ENCODE measurements at regions not wholly inside any gene's neighbourhood (a gene's known extent, or its start where the extent isn't known, plus 50 kb on each side); places are given as distances from the start of the nearest gene placed in this dataset.
"Not testable (repeated sequence)": the region's sequence is repeated elsewhere in the genome, so short reads cannot be mapped to it uniquely, and the experiment has no call there.

DNA sequence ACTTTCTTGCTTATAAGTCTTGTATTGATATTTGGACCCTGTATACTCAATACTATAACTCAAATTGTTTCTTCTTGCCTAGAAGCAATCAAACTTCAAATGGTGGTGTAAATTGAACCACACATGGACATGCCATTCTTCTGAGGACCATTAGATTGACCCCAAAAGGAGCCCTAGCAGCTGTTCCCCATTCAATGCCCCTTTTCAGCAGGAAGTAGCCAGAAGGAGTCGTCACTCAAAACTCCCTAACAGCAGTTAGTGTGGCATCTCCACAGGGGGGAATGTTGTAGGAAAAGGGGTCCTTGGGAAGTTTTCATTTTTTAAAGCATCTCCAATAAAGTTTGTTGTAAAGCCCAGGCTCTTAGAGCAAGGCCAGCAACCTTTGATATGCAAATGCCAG, 81.7 kb upstream of the PRL start:
- H3K27me3 Mint-ChIP-seq; H3K4me3 Mint-ChIP-seq; H3K36me3 Mint-ChIP-seq (ENCODE audit: low read depth); H3K27ac Mint-ChIP-seq; ATAC-seq (ENCODE audit: poor library complexity); H3K9me3 Mint-ChIP-seq; H3K27me3 ChIP-seq (ENCODE audit: control insufficient read depth in 1 of 2, insufficient read depth in 2 of 2, low read length in 2 of 2); H3K36me3 ChIP-seq (ENCODE audit: insufficient read depth, low read length); H3K4me3 ChIP-seq (ENCODE audit: low read length); DNase-seq; intact Hi-C loops (cut with DNase I, micrococcal nuclease); H3K4me1 ChIP-seq (ENCODE audit: insufficient read depth, low read length); POLR2A ChIA-PET; H3K4me1 Mint-ChIP-seq (ENCODE audit: low read depth); H3K9me3 ChIP-seq (ENCODE audit: control insufficient read depth in 1 of 2, insufficient read depth in 1 of 2, low read length in 2 of 2); CTCF ChIA-PET; H3K27ac ChIP-seq (ENCODE audit: low read depth in 1 of 2, low read length in 2 of 2): not testable (repeated sequence)

DNA sequence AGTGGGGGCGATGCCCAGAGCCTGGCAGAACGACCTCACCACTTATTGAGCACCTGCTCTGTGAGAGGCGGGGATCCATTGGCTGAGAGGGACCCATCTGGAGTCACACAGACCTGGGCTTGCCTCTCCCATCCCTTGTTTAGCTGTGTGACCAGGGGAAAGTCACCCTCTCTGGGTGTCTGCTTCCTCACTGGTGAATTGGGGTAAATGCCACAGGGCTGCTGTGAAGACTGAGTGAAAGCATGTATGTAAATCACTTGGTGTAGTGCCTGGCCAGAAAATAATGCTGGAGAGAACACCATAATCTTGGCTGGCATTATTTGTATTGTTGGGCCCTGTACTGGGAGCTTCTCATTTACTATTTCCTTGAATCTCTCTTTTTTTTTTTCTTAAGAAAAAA, 83.4 kb upstream of the PRL start:
- Mint-ChIP-seq H3K36me3 (ENCODE audit: low read depth) (no peaks in the 10 kb centered on the region), H3K9me3 (peaks cover 4% of the 10 kb centered on the region), H3K4me1 (ENCODE audit: low read depth) (no peaks in the 10 kb centered on the region), H3K27me3 (no peaks in the 10 kb centered on the region), H3K4me3 (no peak overlapping the region), H3K27ac (no peak overlapping the region)
- ChIA-PET CTCF (no interaction called here), POLR2A (no interaction called here)
- no peaks in the 10 kb centered on the region for H3K27me3 ChIP-seq (ENCODE audit: control insufficient read depth in 1 of 2, insufficient read depth in 2 of 2, low read length in 2 of 2)
- DNase-seq (no peak), ATAC-seq (ENCODE audit: poor library complexity) (no peak)
- no peaks in the 10 kb centered on the region for H3K36me3 ChIP-seq (ENCODE audit: insufficient read depth, low read length)
- H3K27ac ChIP-seq (ENCODE audit: low read depth in 1 of 2, low read length in 2 of 2), result no peak overlapping the region
- H3K4me3 ChIP-seq (ENCODE audit: low read length), result no peak overlapping the region
- intact Hi-C loops (cut with DNase I, micrococcal nuclease), result no loop called here
- TF ChIP-seq, protein P1, sequence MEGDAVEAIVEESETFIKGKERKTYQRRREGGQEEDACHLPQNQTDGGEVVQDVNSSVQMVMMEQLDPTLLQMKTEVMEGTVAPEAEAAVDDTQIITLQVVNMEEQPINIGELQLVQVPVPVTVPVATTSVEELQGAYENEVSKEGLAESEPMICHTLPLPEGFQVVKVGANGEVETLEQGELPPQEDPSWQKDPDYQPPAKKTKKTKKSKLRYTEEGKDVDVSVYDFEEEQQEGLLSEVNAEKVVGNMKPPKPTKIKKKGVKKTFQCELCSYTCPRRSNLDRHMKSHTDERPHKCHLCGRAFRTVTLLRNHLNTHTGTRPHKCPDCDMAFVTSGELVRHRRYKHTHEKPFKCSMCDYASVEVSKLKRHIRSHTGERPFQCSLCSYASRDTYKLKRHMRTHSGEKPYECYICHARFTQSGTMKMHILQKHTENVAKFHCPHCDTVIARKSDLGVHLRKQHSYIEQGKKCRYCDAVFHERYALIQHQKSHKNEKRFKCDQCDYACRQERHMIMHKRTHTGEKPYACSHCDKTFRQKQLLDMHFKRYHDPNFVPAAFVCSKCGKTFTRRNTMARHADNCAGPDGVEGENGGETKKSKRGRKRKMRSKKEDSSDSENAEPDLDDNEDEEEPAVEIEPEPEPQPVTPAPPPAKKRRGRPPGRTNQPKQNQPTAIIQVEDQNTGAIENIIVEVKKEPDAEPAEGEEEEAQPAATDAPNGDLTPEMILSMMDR (IDR thresholded peaks at IDR 0.05), result no peak
- H3K4me1 ChIP-seq (ENCODE audit: insufficient read depth, low read length), result no peaks in the 10 kb centered on the region
- H3K9me3 ChIP-seq (ENCODE audit: control insufficient read depth in 1 of 2, insufficient read depth in 1 of 2, low read length in 2 of 2), result peaks cover 0 to 3% of the 10 kb centered on the region in 2 experiments

DNA sequence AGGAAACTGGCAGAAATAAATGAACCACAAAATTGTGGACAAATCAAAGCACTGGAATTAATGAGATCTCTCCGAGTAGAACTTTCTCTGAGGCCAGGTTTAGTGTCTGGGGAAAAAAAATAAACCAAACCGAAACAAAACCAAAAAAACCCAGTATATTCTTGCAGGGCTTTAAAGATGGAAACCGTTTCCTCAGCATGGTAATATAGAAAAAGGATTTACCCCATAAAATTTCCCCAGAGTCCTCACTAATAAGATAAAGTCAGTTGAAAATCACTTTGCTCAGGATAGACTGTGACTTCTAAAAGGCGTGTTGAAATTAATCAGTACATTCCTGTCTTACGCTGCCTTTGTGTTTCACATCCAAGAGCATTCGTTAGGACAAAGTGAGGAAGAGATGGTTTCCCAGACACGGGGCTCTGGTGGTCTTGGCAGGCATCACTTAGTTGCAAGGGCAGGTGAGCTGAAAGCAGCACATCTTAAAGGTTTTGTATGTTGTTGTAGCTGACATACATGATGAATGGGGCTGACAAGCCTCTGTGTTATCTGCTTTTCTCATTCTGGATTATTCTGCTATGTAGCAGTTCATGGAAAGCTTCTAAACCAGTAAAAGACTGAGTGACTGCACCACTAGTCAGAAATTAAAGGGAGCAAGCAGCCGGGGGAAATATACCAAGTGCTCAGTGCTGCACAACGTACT, 85.2 kb upstream of the PRL start:
- Mint-ChIP-seq H3K36me3 (ENCODE audit: low read depth) (no peaks in the 10 kb centered on the region), H3K4me1 (ENCODE audit: low read depth) (no peaks in the 10 kb centered on the region), H3K27ac (no peak overlapping the region), H3K9me3 (peaks cover under 1% of the 10 kb centered on the region), H3K4me3 (no peak overlapping the region), H3K27me3 (no peaks in the 10 kb centered on the region)
- TF ChIP-seq, protein P1 (IDR thresholded peaks at IDR 0.05), result no peak
- H3K4me1 ChIP-seq (ENCODE audit: insufficient read depth, low read length), result no peaks in the 10 kb centered on the region
- H3K9me3 ChIP-seq (ENCODE audit: control insufficient read depth in 1 of 2, insufficient read depth in 1 of 2, low read length in 2 of 2), result peaks cover 0 to 3% of the 10 kb centered on the region in 2 experiments
- DNase-seq (no peak), ATAC-seq (ENCODE audit: poor library complexity) (no peak)
- H3K4me3 ChIP-seq (ENCODE audit: low read length), result no peak overlapping the region
- CTCF ChIA-PET, result no interaction called here
- H3K36me3 ChIP-seq (ENCODE audit: insufficient read depth, low read length), result no peaks in the 10 kb centered on the region
- intact Hi-C loops (cut with DNase I, micrococcal nuclease), result no loop called here
- H3K27me3 ChIP-seq (ENCODE audit: control insufficient read depth in 1 of 2, insufficient read depth in 2 of 2, low read length in 2 of 2), result no peaks in the 10 kb centered on the region
- H3K27ac ChIP-seq (ENCODE audit: low read depth in 1 of 2, low read length in 2 of 2), result no peak overlapping the region
- POLR2A ChIA-PET, result no interaction called here

DNA sequence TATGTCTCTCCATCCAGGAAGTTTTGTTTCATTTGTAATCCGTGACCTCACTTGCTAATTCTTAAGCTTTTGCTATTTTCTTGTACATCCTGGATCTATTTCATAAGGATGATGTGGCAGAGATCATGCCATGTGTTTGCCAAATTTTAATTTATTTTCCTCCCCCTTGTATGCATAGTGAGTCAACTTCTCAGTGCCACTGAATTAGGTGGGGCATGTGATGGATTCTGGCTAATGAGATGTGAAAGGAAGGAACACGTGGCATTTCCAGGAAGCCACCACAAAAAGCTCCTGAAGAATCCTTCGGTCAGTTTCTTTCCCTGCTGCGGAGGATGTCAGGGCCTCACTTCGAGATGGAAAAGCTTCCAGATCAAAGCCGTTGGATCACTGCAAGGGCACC, 86.2 kb upstream of the PRL start:
- ChIA-PET CTCF (no interaction called here), POLR2A (no interaction called here)
- H3K9me3 ChIP-seq (ENCODE audit: control insufficient read depth in 1 of 2, insufficient read depth in 1 of 2, low read length in 2 of 2), result peaks cover 0 to 3% of the 10 kb centered on the region in 2 experiments
- Mint-ChIP-seq H3K4me3 (no peak overlapping the region), H3K36me3 (ENCODE audit: low read depth) (no peaks in the 10 kb centered on the region), H3K9me3 (no peaks in the 10 kb centered on the region), H3K4me1 (ENCODE audit: low read depth) (no peaks in the 10 kb centered on the region), H3K27ac (no peak overlapping the region), H3K27me3 (no peaks in the 10 kb centered on the region)
- DNase-seq (no peak), ATAC-seq (ENCODE audit: poor library complexity) (no peak)
- no peaks in the 10 kb centered on the region for H3K27me3 ChIP-seq (ENCODE audit: control insufficient read depth in 1 of 2, insufficient read depth in 2 of 2, low read length in 2 of 2)
- no peaks in the 10 kb centered on the region for H3K4me1 ChIP-seq (ENCODE audit: insufficient read depth, low read length)
- TF ChIP-seq, protein P1 (IDR thresholded peaks at IDR 0.05), result no peak
- no peak overlapping the region for H3K27ac ChIP-seq (ENCODE audit: low read depth in 1 of 2, low read length in 2 of 2)
- no peak overlapping the region for H3K4me3 ChIP-seq (ENCODE audit: low read length)
- intact Hi-C loops (cut with DNase I, micrococcal nuclease), result no loop called here
- H3K36me3 ChIP-seq (ENCODE audit: insufficient read depth, low read length), result no peaks in the 10 kb centered on the region

All from CD4-positive, alpha-beta T cell (primary cell).